B cell (primary cell): ENCODE measurements at regions not wholly inside any gene's neighbourhood (a gene's known extent, or its start where the extent isn't known, plus 50 kb on each side); places are given as distances from the start of the nearest gene placed in this dataset.

ENCODE experiments used
- ATAC-seq: fragments of 200-7000 bp; cut with Tn5 transposase; one replicate; pipeline ENCODE4 v1.10.0; 2021; ENCODE audit warnings: low read depth, mild to moderate bottlenecking, moderate number of reproducible peaks, moderate library complexity
- CTCF ChIA-PET: fragments of 350-600 bp; sonication (Branson Sonifier 250); formaldehyde crosslinking; loops from one replicate; lab custom pipeline; 2021; ENCODE audit warnings: antibody characterized with exemption, inconsistent platforms; lab: Charles Lee
- POLR2A ChIA-PET: fragments of 350-600 bp; sonication (Branson Sonifier 250); formaldehyde crosslinking; loops from one replicate; lab custom pipeline; 2021; ENCODE audit warnings: antibody characterized with exemption; lab: Charles Lee
- DNase-seq: peaks from one replicate; pipeline ENCODE4 v3.0.0; 2013
- H2AFZ ChIP-seq: 2 replicates; pipeline ENCODE4 v1.6.1; 2012; ENCODE audit warnings: mild to moderate bottlenecking, low read depth, low read length; ENCODE audit not compliant: insufficient read depth, poor library complexity, severe bottlenecking
- H3K27ac ChIP-seq, 2 donors: 1 replicate in 1 of 2; 2 replicates in 1 of 2; pipeline ENCODE4 v1.5.1; 2012 to 2013; ENCODE audit warnings: low read length in 2 of 2, mild to moderate bottlenecking in 2 of 2, moderate library complexity in 1 of 2
- H3K27me3 ChIP-seq, 4 experiments: fragments of 200-600 bp in 1 of 4; sonication (generic) in 1 of 4; replicated peaks in 1 of 4; 1 replicate in 2 of 4; 2 replicates in 2 of 4; pipeline versions ENCODE4 v1.6.1 to v1.7.0; 2013 to 2016; ENCODE audit warnings: low read length in 3 of 4, mild to moderate bottlenecking in 2 of 4, mixed read lengths in 1 of 4, moderate library complexity in 1 of 4; ENCODE audit not compliant: insufficient read depth in 4 of 4, control insufficient read depth in 3 of 4; ENCODE audit errors: control extremely low read depth in 1 of 4
- H3K36me3 ChIP-seq, 2 experiments: replicated peaks in 1 of 2; 1 replicate in 1 of 2; 2 replicates in 1 of 2; pipeline versions ENCODE4 v1.6.1 to v1.7.1; 2013; ENCODE audit warnings: low read length in 1 of 2; ENCODE audit not compliant: insufficient read depth in 2 of 2, control insufficient read depth in 1 of 2; ENCODE audit errors: control extremely low read depth in 1 of 2, extremely low read depth in 1 of 2
- H3K4me1 ChIP-seq, 2 donors: fragments of 200-600 bp in 1 of 2; sonication (generic) in 1 of 2; 1 replicate in 1 of 2; 2 replicates in 1 of 2; pipeline versions ENCODE4 v1.5.1 to v1.6.1; 2013 to 2017; ENCODE audit warnings: low read length in 2 of 2; ENCODE audit not compliant: control insufficient read depth in 2 of 2, insufficient read depth in 2 of 2
- H3K4me2 ChIP-seq: replicated peaks from 2 replicates; pipeline ENCODE3; 2012; ENCODE audit warnings: mild to moderate bottlenecking, low read depth, low read length; ENCODE audit not compliant: poor library complexity, severe bottlenecking
- H3K4me3 ChIP-seq, 5 experiments: fragments of 200-600 bp in 1 of 5; sonication (generic) in 1 of 5; 1 replicate in 3 of 5; 2 replicates in 2 of 5; pipeline versions ENCODE4 v1.5.1 to v1.7.0; 2011 to 2016; ENCODE audit warnings: low read length in 4 of 5, mild to moderate bottlenecking in 4 of 5, low read depth in 2 of 5, control low read depth in 1 of 5, moderate library complexity in 1 of 5; ENCODE audit not compliant: insufficient read depth in 1 of 5; ENCODE audit errors: control extremely low read depth in 1 of 5, extremely low read depth in 1 of 5
- H3K79me2 ChIP-seq: fragments of 200-600 bp; sonication (generic); one replicate; pipeline ENCODE4 v1.6.0; 2016; ENCODE audit warnings: low read length; ENCODE audit not compliant: control insufficient read depth, insufficient read depth
- H3K9ac ChIP-seq: fragments of 200-600 bp; sonication (generic); 2 replicates; pipeline ENCODE4 v1.6.1; 2017; ENCODE audit warnings: mild to moderate bottlenecking, low read length, moderate library complexity
- H3K9me3 ChIP-seq, 3 donors: one replicate each; pipeline versions ENCODE4 v1.6.1 to v1.7.1; 2013; ENCODE audit warnings: low read length in 2 of 3; ENCODE audit not compliant: control insufficient read depth in 2 of 3, insufficient read depth in 1 of 3; ENCODE audit errors: control extremely low read depth in 1 of 3
- H4K20me1 ChIP-seq: 2 replicates; pipeline ENCODE4 v1.6.0; 2012; ENCODE audit warnings: mild to moderate bottlenecking, low read length; ENCODE audit not compliant: insufficient read depth, control insufficient read depth, poor library complexity, severe bottlenecking
- H3K27ac Mint-ChIP-seq: one replicate; pipeline ENCODE4 v1.8.0; 2021; ENCODE audit warnings: mixed read lengths
- H3K27me3 Mint-ChIP-seq: one replicate; pipeline ENCODE4 v1.8.0; 2021; ENCODE audit warnings: mixed read lengths
- H3K4me1 Mint-ChIP-seq: one replicate; pipeline ENCODE4 v1.8.0; 2021; ENCODE audit warnings: mixed read lengths
- H3K4me3 Mint-ChIP-seq: one replicate; pipeline ENCODE4 v1.8.0; 2021; ENCODE audit warnings: mixed read lengths
- H3K9me3 Mint-ChIP-seq: one replicate; pipeline ENCODE4 v1.8.0; 2022; ENCODE audit warnings: mixed read lengths; ENCODE audit not compliant: insufficient read depth
- EZH2 ChIP-seq: IDR thresholded peaks from 2 replicates; pipeline ENCODE4 v1.6.1; 2012; ENCODE audit warnings: borderline replicate concordance, low read depth, mild to moderate bottlenecking, moderate library complexity, low read length; ENCODE audit not compliant: insufficient read depth, poor library complexity, severe bottlenecking
- WGBS: methylation state at CpG from one replicate; pipeline ENCODE4 v1.1.5; 2013; ENCODE audit warnings: missing lambda C conversion rate; ENCODE audit not compliant: insufficient coverage; 5-methylcytosine and 5-hydroxymethylcytosine counted together
- intact Hi-C: fragments of 100-400 bp; cut with micrococcal nuclease; formaldehyde crosslinking; loops from one replicate; pipeline ENCODE4 v1.10.0; 2022
- TF ChIP-seq, protein P1 (sequence below): fragments of 200-600 bp; IDR thresholded peaks from one replicate; pipeline ENCODE4 v1.8.0; 2022; ENCODE audit warnings: antibody characterized with exemption, mild to moderate bottlenecking

DNA sequence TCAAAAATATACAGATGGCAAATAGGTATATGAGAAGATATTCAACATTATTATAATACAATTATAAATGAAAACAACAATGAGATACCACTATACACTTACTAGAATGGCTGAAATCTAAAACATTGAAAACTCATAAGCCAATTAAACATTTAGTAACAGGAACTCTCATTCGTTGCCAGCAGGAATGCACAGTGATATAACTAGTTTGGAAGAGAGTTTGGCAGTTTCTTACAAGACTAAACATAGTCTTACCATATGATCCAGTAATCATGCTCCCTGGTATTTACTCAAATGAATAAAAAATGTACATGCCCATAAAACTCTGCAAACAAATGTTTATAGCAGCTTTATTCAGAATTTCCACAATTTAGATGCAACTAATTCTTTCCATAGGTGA, 476.2 kb upstream of the COBL start:
- Histone ChIP-seq H3K27me3 (no peaks in the 10 kb centered on the region), H3K79me2 (no peaks in the 10 kb centered on the region), H3K27ac (no peak overlapping the region), H3K4me2 (no peak overlapping the region), H3K4me3 (no peak overlapping the region), H3K9me3 (peaks cover 0 to 7% (median 0%) of the 10 kb centered on the region in 3 donors), H4K20me1 (no peaks in the 10 kb centered on the region), H3K36me3 (no peaks in the 10 kb centered on the region), H2AFZ (no peak overlapping the region), H3K4me1 (no peaks in the 10 kb centered on the region), H3K9ac (no peak overlapping the region)
- WGBS = no CpG with 5 or more reads among the region's 1 CpG
- intact Hi-C loops = no loop called here
- ATAC-seq = no peak
- ChIA-PET POLR2A (no interaction called here), CTCF (no interaction called here)
- Mint-ChIP-seq H3K27ac (no peak overlapping the region), H3K9me3 (no peaks in the 10 kb centered on the region), H3K4me1 (no peaks in the 10 kb centered on the region), H3K27me3 (no peaks in the 10 kb centered on the region), H3K4me3 (no peak overlapping the region)
- no peak for DNase-seq
- TF ChIP-seq, protein P1, sequence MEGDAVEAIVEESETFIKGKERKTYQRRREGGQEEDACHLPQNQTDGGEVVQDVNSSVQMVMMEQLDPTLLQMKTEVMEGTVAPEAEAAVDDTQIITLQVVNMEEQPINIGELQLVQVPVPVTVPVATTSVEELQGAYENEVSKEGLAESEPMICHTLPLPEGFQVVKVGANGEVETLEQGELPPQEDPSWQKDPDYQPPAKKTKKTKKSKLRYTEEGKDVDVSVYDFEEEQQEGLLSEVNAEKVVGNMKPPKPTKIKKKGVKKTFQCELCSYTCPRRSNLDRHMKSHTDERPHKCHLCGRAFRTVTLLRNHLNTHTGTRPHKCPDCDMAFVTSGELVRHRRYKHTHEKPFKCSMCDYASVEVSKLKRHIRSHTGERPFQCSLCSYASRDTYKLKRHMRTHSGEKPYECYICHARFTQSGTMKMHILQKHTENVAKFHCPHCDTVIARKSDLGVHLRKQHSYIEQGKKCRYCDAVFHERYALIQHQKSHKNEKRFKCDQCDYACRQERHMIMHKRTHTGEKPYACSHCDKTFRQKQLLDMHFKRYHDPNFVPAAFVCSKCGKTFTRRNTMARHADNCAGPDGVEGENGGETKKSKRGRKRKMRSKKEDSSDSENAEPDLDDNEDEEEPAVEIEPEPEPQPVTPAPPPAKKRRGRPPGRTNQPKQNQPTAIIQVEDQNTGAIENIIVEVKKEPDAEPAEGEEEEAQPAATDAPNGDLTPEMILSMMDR = no peak
- no peak for TF ChIP-seq EZH2

GRCh38 chr7:51789489-51789888, 472.9 kb upstream of the COBL start:
- no peaks in the 10 kb centered on the region for H3K4me1 Mint-ChIP-seq
- Histone ChIP-seq H3K79me2 (no peaks in the 10 kb centered on the region), H3K4me2 (no peak overlapping the region), H3K36me3 (no peaks in the 10 kb centered on the region), H2AFZ (no peak overlapping the region), H4K20me1 (no peaks in the 10 kb centered on the region), H3K9ac (no peak overlapping the region), H3K27me3 (no peaks in the 10 kb centered on the region), H3K27ac (no peak overlapping the region), H3K4me1 (no peaks in the 10 kb centered on the region), H3K9me3 (peaks cover 0 to 7% (median 0%) of the 10 kb centered on the region in 3 donors), H3K4me3 (no peak overlapping the region)
- POLR2A ChIA-PET = no interaction called here
- CTCF ChIA-PET = no interaction called here
- TF ChIP-seq, protein P1 = no peak
- TF ChIP-seq EZH2 = no peak
- DNase-seq = no peak
- H3K27me3 Mint-ChIP-seq = no peaks in the 10 kb centered on the region
- intact Hi-C loops = no loop called here
- H3K9me3 Mint-ChIP-seq = peaks cover 4% of the 10 kb centered on the region
- no peak for ATAC-seq
- H3K27ac Mint-ChIP-seq = no peak overlapping the region
- no peak overlapping the region for H3K4me3 Mint-ChIP-seq
